Small intestine (tissue), 7 donors: ENCODE measurements at regions not wholly inside any gene's neighbourhood (a gene's known extent, or its start where the extent isn't known, plus 50 kb on each side); places are given as distances from the start of the nearest gene placed in this dataset.
"Not testable (repeated sequence)": the region's sequence is repeated elsewhere in the genome, so short reads cannot be mapped to it uniquely, and the experiment has no call there.

Experiments
- DNase-seq, 2 donors: peaks; one replicate each; pipeline versions ENCODE4 v3.0.0 to v3.0.0-alpha.2; 2013
- FAIRE-seq: peaks from 2 replicates; lab custom pipeline; 2012; peaks lifted over from hg19 to GRCh38; lab: Jason Lieb, UNC
- H3K27ac ChIP-seq, 3 donors: one replicate each; pipeline ENCODE4 v1.5.1; 2013; ENCODE audit warnings: low read length in 2 of 3, mild to moderate bottlenecking in 2 of 3, control low read depth in 1 of 3, inconsistent platforms in 1 of 3, low read depth in 1 of 3, moderate library complexity in 1 of 3
- H3K27me3 ChIP-seq, 3 donors: one replicate each; pipeline ENCODE4 v1.6.1; 2013; ENCODE audit warnings: low read length in 3 of 3, inconsistent platforms in 1 of 3; ENCODE audit not compliant: control insufficient read depth in 3 of 3, insufficient read depth in 3 of 3
- H3K36me3 ChIP-seq, 3 donors: one replicate each; pipeline ENCODE4 v1.6.1; 2013; ENCODE audit warnings: low read length in 3 of 3, inconsistent platforms in 1 of 3, low read depth in 1 of 3, mild to moderate bottlenecking in 1 of 3, moderate library complexity in 1 of 3; ENCODE audit not compliant: control insufficient read depth in 3 of 3, insufficient read depth in 2 of 3
- H3K4me1 ChIP-seq, 3 donors: one replicate each; pipeline ENCODE4 v1.6.1; 2013; ENCODE audit warnings: low read length in 2 of 3, inconsistent platforms in 1 of 3, low read depth in 1 of 3, mild to moderate bottlenecking in 1 of 3, moderate library complexity in 1 of 3; ENCODE audit not compliant: control insufficient read depth in 3 of 3, insufficient read depth in 2 of 3
- H3K4me3 ChIP-seq, 3 donors: one replicate each; pipeline ENCODE4 v1.5.1; 2013; ENCODE audit warnings: low read length in 3 of 3, control low read depth in 1 of 3, inconsistent platforms in 1 of 3, low read depth in 1 of 3, mild to moderate bottlenecking in 1 of 3, moderate library complexity in 1 of 3
- H3K9me3 ChIP-seq, 2 donors: one replicate each; pipeline ENCODE4 v1.6.1; 2013; ENCODE audit warnings: low read depth in 1 of 2, low read length in 1 of 2; ENCODE audit not compliant: control insufficient read depth in 2 of 2, insufficient read depth in 1 of 2
- WGBS, 3 donors: extraction: QIAGEN DNeasy Blood & Tissue Kit; methylation state at CpG; one replicate each; pipeline ENCODE4 v1.1.7; 2013; 5-methylcytosine and 5-hydroxymethylcytosine counted together
- donor health status: healthy with polysubstance abuse.
- donor health status: control.
- donor health status: control.
- donor health status: Bipolar disorder and iron deficiency.
- donor health status: healthy.

- H3K36me3 ChIP-seq, H3K27me3 ChIP-seq, H3K4me3 ChIP-seq, FAIRE-seq, H3K27ac ChIP-seq, DNase-seq, H3K9me3 ChIP-seq, H3K4me1 ChIP-seq: not testable (repeated sequence)
- 57 to 77% (median 67%) methylated on average over 3 of the region's 3 CpGs for WGBS, 3 donors
Measured at GRCh38 chr15:53891862-53892261, 86.4 kb upstream of the UNC13C start.

GRCh38 chr15:53884441-53884840 lies 93.8 kb upstream of the UNC13C start:
- Histone ChIP-seq H3K4me1 (no peaks in the 10 kb centered on the region), H3K9me3 (no peaks in the 10 kb centered on the region), H3K36me3 (no peaks in the 10 kb centered on the region), H3K4me3 (no peak overlapping the region), H3K27me3 (no peaks in the 10 kb centered on the region), H3K27ac (no peak overlapping the region)
- DNase-seq (no peak), FAIRE-seq (no peak)
- WGBS, 3 donors: 81 to 93% (median 92%) methylated on average over 2 of the region's 2 CpGs

- Histone ChIP-seq H3K27me3 (no peaks in the 10 kb centered on the region), H3K27ac (no peak overlapping the region), H3K4me1 (no peaks in the 10 kb centered on the region), H3K9me3 (no peaks in the 10 kb centered on the region), H3K4me3 (no peak overlapping the region), H3K36me3 (no peaks in the 10 kb centered on the region)
- FAIRE-seq: no peak
- DNase-seq: no peak
- WGBS, 3 donors: 0% methylated on average over 1 of the region's 1 CpG
Measured at GRCh38 chr15:53882311-53882710, 95.9 kb upstream of the UNC13C start.

- Histone ChIP-seq H3K9me3 (no peaks in the 10 kb centered on the region), H3K4me1 (no peaks in the 10 kb centered on the region), H3K27me3 (no peaks in the 10 kb centered on the region), H3K4me3 (no peak overlapping the region), H3K36me3 (no peaks in the 10 kb centered on the region), H3K27ac (no peak overlapping the region)
- DNase-seq (no peak), FAIRE-seq (no peak)
- WGBS, 3 donors: 55 to 72% (median 63%) methylated on average over 8 of the region's 8 CpGs
Measured at GRCh38 chr15:53880357-53880756, 97.9 kb upstream of the UNC13C start.

- no peaks in the 10 kb centered on the region for H3K4me1 ChIP-seq
- H3K9me3 ChIP-seq: peaks cover 0 to 3% of the 10 kb centered on the region in 2 donors
- DNase-seq (no peak), FAIRE-seq (no peak)
- no peak overlapping the region for H3K27ac ChIP-seq
- no peaks in the 10 kb centered on the region for H3K27me3 ChIP-seq
- no peak overlapping the region for H3K4me3 ChIP-seq
- no peaks in the 10 kb centered on the region for H3K36me3 ChIP-seq
- WGBS, 3 donors: 66 to 72% (median 69%) methylated on average over 2 of the region's 2 CpGs
Measured at GRCh38 chr15:53875711-53876110, 102.5 kb upstream of the UNC13C start.

- no peak for FAIRE-seq
- no peaks in the 10 kb centered on the region for H3K36me3 ChIP-seq
- 85 to 90% (median 89%) methylated on average over 1 of the region's 1 CpG for WGBS, 3 donors
- DNase-seq: no peak
- no peaks in the 10 kb centered on the region for H3K27me3 ChIP-seq
- H3K9me3 ChIP-seq: peaks cover 0 to 6% of the 10 kb centered on the region in 2 donors
- H3K27ac ChIP-seq: no peak overlapping the region
- no peaks in the 10 kb centered on the region for H3K4me1 ChIP-seq
- no peak overlapping the region for H3K4me3 ChIP-seq
Measured at GRCh38 chr15:53875139-53875538, 103.1 kb upstream of the UNC13C start.

GRCh38 chr15:53872410-53872809 lies 105.8 kb upstream of the UNC13C start:
- peaks cover 0 to 25% of the 10 kb centered on the region in 2 donors for H3K9me3 ChIP-seq
- DNase-seq: no peak
- no peaks in the 10 kb centered on the region for H3K27me3 ChIP-seq
- H3K36me3 ChIP-seq: no peaks in the 10 kb centered on the region
- H3K27ac ChIP-seq: no peak overlapping the region
- no peak overlapping the region for H3K4me3 ChIP-seq
- H3K4me1 ChIP-seq: no peaks in the 10 kb centered on the region
- no peak for FAIRE-seq
- 50 to 61% (median 55%) methylated on average over 2 of the region's 2 CpGs for WGBS, 3 donors

- FAIRE-seq: no peak
- H3K4me1 ChIP-seq: no peaks in the 10 kb centered on the region
- 20 to 50% (median 50%) methylated on average over 1 of the region's 1 CpG for WGBS, 3 donors
- H3K36me3 ChIP-seq: no peaks in the 10 kb centered on the region
- H3K9me3 ChIP-seq: peaks cover 0 to 25% of the 10 kb centered on the region in 2 donors
- H3K27me3 ChIP-seq: no peaks in the 10 kb centered on the region
- no peak overlapping the region for H3K4me3 ChIP-seq
- H3K27ac ChIP-seq: no peak overlapping the region
- DNase-seq: no peak
Measured at GRCh38 chr15:53869806-53870073, 108.5 kb upstream of the UNC13C start.

- no peak for DNase-seq
Measured at GRCh38 chr15:53869044-53869805, 109.0 kb upstream of the UNC13C start.

More at GRCh38 chr15:53869044-53869805, 109.0 kb upstream of the UNC13C start:
- FAIRE-seq: no peak
- Histone ChIP-seq H3K9me3 (peaks cover 0 to 25% of the 10 kb centered on the region in 2 donors), H3K4me3 (no peak overlapping the region), H3K27me3 (no peaks in the 10 kb centered on the region), H3K27ac (no peak overlapping the region), H3K4me1 (no peaks in the 10 kb centered on the region), H3K36me3 (no peaks in the 10 kb centered on the region)
- 88 to 90% (median 90%) methylated on average over 7 of the region's 7 CpGs for WGBS, 3 donors
